Type B pancreatic cell (in vitro differentiated cells): ENCODE measurements at regions not wholly inside any gene's neighbourhood (a gene's known extent, or its start where the extent isn't known, plus 50 kb on each side); places are given as distances from the start of the nearest gene placed in this dataset.

Source experiments
- DNase-seq: peaks from one replicate; pipeline ENCODE4 v3.0.0; 2021; ENCODE audit warnings: mixed read lengths; ENCODE audit not compliant: unreplicated experiment; ENCODE audit errors: extremely low spot score
- H3K27ac Mint-ChIP-seq: 2 replicates; pipeline ENCODE4 v1.8.0; 2021; ENCODE audit warnings: mild to moderate bottlenecking, mixed read lengths
- H3K27me3 Mint-ChIP-seq: 2 replicates; pipeline ENCODE4 v1.8.0; 2021; ENCODE audit warnings: mixed read lengths
- H3K36me3 Mint-ChIP-seq: 2 replicates; pipeline ENCODE4 v1.8.0; 2021; ENCODE audit warnings: mixed read lengths
- H3K4me1 Mint-ChIP-seq: one replicate; pipeline ENCODE4 v1.8.0; 2021; ENCODE audit warnings: mixed read lengths; ENCODE audit not compliant: unreplicated experiment
- H3K4me3 Mint-ChIP-seq: 2 replicates; pipeline ENCODE4 v1.8.0; 2021; ENCODE audit warnings: mild to moderate bottlenecking, mixed read lengths
- H3K9me3 Mint-ChIP-seq: 2 replicates; pipeline ENCODE4 v1.8.0; 2021; ENCODE audit warnings: mixed read lengths
- TF ChIP-seq, protein P1 (sequence below): fragments of 200-600 bp; sonication (generic); conservative IDR thresholded peaks from 2 replicates; pipeline ENCODE4 v1.5.0; 2021; ENCODE audit warnings: antibody characterized with exemption, mild to moderate bottlenecking

DNA sequence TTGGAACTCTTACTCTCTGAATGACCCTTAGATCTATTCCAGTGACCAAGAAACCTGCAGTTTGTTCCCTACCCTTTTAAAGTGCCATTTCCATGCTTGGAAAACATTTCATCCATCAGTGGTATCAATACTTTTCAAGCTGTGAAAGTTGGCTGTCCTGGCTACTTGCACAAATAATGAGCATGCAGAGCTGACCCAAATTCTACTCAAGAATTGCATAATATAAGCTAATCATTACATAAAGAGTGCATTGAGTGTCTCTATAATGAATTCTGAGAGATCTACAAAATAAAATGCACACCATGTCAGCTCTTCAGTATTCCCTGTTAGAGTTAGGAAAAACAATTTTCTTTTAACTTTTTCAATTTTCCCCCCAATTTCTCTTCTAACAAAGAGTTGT is 181.3 kb upstream of the HS3ST5 start:
- no peaks in the 10 kb centered on the region for H3K4me1 Mint-ChIP-seq
- H3K9me3 Mint-ChIP-seq = no peaks in the 10 kb centered on the region
- H3K27ac Mint-ChIP-seq = no peak overlapping the region
- H3K27me3 Mint-ChIP-seq = peaks cover 3% of the 10 kb centered on the region
- H3K36me3 Mint-ChIP-seq = no peaks in the 10 kb centered on the region
- TF ChIP-seq, protein P1, sequence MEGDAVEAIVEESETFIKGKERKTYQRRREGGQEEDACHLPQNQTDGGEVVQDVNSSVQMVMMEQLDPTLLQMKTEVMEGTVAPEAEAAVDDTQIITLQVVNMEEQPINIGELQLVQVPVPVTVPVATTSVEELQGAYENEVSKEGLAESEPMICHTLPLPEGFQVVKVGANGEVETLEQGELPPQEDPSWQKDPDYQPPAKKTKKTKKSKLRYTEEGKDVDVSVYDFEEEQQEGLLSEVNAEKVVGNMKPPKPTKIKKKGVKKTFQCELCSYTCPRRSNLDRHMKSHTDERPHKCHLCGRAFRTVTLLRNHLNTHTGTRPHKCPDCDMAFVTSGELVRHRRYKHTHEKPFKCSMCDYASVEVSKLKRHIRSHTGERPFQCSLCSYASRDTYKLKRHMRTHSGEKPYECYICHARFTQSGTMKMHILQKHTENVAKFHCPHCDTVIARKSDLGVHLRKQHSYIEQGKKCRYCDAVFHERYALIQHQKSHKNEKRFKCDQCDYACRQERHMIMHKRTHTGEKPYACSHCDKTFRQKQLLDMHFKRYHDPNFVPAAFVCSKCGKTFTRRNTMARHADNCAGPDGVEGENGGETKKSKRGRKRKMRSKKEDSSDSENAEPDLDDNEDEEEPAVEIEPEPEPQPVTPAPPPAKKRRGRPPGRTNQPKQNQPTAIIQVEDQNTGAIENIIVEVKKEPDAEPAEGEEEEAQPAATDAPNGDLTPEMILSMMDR = no peak
- no peak overlapping the region for H3K4me3 Mint-ChIP-seq
- no peak for DNase-seq

DNA sequence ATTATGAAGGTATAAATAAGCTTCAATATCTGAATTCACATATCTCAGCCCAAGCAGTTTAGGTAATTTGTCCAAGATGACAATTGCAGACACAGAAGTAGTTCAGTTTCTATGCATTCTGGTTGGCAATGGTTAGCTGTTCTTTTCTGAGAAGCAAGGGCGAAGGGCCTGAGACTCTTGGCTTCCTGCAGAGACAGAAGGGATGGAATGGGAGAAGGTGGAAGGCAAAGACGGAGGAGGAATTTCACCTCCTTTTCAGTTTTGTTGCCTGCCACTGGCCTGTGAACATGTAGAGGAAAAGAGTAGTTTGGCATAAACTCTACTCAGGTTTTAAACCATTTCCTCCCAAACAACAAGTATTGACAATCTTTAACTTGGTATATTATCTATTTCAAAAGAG is 180.7 kb upstream of the HS3ST5 start:
- Mint-ChIP-seq H3K9me3 (no peaks in the 10 kb centered on the region), H3K27ac (no peak overlapping the region), H3K4me3 (no peak overlapping the region), H3K36me3 (no peaks in the 10 kb centered on the region), H3K4me1 (no peaks in the 10 kb centered on the region), H3K27me3 (peaks cover 3% of the 10 kb centered on the region)
- DNase-seq = no peak
- TF ChIP-seq, protein P1 = no peak

DNA sequence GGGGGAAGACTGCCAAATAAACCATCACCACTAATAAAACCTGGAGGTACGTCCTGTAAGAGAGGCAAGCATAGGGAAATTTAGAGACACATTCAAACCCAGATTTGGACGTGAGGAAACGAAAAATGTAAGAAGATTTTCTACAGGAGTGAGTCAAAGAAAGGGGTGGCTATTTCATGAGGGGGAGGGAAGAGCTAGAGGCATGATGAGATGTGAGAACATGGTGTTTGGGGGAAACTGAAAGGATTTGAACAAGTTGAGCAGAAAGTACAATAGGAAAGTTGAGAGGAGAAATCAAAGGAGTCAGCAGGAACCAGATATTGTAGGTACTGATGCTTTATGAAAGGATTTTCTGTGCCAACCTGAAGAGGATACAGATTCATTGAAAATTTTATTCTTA is 179.1 kb upstream of the HS3ST5 start:
- DNase-seq = no peak
- peaks cover 3% of the 10 kb centered on the region for H3K27me3 Mint-ChIP-seq
- H3K4me3 Mint-ChIP-seq = no peak overlapping the region
- H3K4me1 Mint-ChIP-seq = no peaks in the 10 kb centered on the region
- no peaks in the 10 kb centered on the region for H3K9me3 Mint-ChIP-seq
- no peak overlapping the region for H3K27ac Mint-ChIP-seq
- TF ChIP-seq, protein P1 = no peak
- H3K36me3 Mint-ChIP-seq = no peaks in the 10 kb centered on the region

DNA sequence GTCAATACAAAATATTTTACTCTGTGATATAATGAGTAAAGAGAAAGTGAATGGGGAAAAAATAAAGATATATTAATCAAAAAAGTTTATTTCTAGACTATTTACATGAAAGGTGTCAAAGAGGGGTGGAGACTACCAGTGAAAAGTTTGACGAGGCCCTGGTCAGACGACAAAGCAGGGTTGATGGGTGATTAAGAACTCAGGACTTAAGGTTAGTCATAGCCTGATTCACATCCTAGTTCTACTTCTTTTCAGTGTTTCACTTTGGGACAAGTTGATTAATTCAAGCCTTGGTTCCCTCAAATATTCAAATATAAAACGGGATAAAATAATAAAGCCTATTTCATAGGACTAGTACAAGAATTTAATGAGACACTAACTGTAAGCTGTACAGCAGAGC is 178.2 kb upstream of the HS3ST5 start:
- TF ChIP-seq, protein P1 = no peak
- H3K4me1 Mint-ChIP-seq = no peaks in the 10 kb centered on the region
- no peaks in the 10 kb centered on the region for H3K9me3 Mint-ChIP-seq
- no peak overlapping the region for H3K4me3 Mint-ChIP-seq
- no peaks in the 10 kb centered on the region for H3K36me3 Mint-ChIP-seq
- no peak for DNase-seq
- peaks cover 3% of the 10 kb centered on the region for H3K27me3 Mint-ChIP-seq
- no peak overlapping the region for H3K27ac Mint-ChIP-seq

DNA sequence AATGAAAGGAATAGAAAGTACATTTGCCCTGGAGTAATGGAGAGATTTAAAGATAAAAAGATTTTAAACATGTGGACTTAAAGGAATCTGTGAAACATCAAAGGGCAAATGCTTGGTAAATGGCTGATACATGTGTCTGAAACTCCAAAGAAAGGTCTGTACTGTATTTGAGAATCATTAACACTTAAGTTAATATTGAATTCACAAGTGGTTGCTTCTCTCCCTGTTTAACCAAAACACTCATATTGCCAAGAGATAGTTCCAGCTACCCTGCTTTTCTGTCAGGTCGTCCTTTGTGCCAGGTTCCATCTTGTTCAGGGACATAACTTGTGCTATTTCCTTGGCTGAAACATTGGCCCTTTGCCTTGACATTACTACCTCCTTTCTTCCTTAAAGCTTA is 171.3 kb upstream of the HS3ST5 start:
- no peak for DNase-seq
- Mint-ChIP-seq H3K9me3 (no peaks in the 10 kb centered on the region), H3K4me3 (no peak overlapping the region), H3K36me3 (no peaks in the 10 kb centered on the region), H3K4me1 (no peaks in the 10 kb centered on the region), H3K27me3 (no peaks in the 10 kb centered on the region), H3K27ac (no peak overlapping the region)
- TF ChIP-seq, protein P1 = no peak

DNA sequence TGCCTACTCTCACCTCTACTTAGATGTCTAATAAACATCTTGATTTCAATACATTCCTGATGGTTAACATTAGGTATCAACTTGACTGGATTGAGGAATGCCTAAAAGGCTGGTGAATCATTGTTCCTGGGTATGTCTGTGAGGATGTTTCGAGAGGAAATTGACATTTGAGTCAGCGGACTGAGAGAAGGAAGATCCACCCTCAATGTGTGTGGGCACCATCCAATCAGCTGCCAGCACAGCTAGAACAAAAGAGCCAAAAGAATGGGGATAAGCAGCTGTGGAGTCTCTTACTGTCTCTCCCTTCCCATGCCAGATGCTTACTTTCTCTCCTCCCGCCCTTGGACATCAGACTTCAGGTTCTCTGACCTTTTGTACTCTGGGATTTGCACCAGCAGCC is 128.6 kb upstream of the HS3ST5 start:
- no peaks in the 10 kb centered on the region for H3K27me3 Mint-ChIP-seq
- TF ChIP-seq, protein P1 = no peak
- no peaks in the 10 kb centered on the region for H3K4me1 Mint-ChIP-seq
- H3K9me3 Mint-ChIP-seq = no peaks in the 10 kb centered on the region
- H3K36me3 Mint-ChIP-seq = no peaks in the 10 kb centered on the region
- H3K27ac Mint-ChIP-seq = no peak overlapping the region
- no peak for DNase-seq
- no peak overlapping the region for H3K4me3 Mint-ChIP-seq
